Brain microvascular endothelial cell (primary cell): ENCODE measurements at regions not wholly inside any gene's neighbourhood (a gene's known extent, or its start where the extent isn't known, plus 50 kb on each side); places are given as distances from the start of the nearest gene placed in this dataset.
"Not testable (repeated sequence)": the region's sequence is repeated elsewhere in the genome, so short reads cannot be mapped to it uniquely, and the experiment has no call there.

Experiments used
- DNase-seq: peaks from one replicate; pipeline ENCODE4 v3.0.0-alpha.2; 2020
- H3K27ac ChIP-seq: fragments of 250-450 bp; sonication (Bioruptor Pico); 2 replicates; pipeline ENCODE4 v1.5.1; 2020; ENCODE audit warnings: mild to moderate bottlenecking, moderate library complexity
- H3K27me3 ChIP-seq: fragments of 250-450 bp; sonication (Bioruptor Pico); replicated peaks from 2 replicates; pipeline ENCODE4 v1.5.1; 2020; ENCODE audit warnings: mild to moderate bottlenecking
- H3K36me3 ChIP-seq: fragments of 250-450 bp; sonication (Bioruptor Pico); replicated peaks from 2 replicates; pipeline ENCODE4 v1.5.1; 2020; ENCODE audit warnings: mild to moderate bottlenecking
- H3K4me3 ChIP-seq: 2 replicates; pipeline ENCODE4 v1.5.1; 2011; ENCODE audit warnings: low read depth, mild to moderate bottlenecking, control low read depth, low read length, moderate library complexity
- CTCF ChIP-seq: IDR thresholded peaks from 2 replicates; pipeline ENCODE4 v1.5.1; 2011; ENCODE audit warnings: low read depth, mild to moderate bottlenecking, moderate library complexity, low read length, control low read depth, inconsistent platforms; ENCODE audit errors: missing control alignments
- in situ Hi-C: cut with HindIII; loops from 2 replicates; pipeline ENCODE4 v1.10.0; 2017; ENCODE audit warnings: low sequenced_read_pairs, low pct_ligation_motif_present

GRCh38 chr10:16049782-16050181 is 189.5 kb upstream of the MINDY3 start:
- no peak for TF ChIP-seq CTCF
- no peak overlapping the region for H3K4me3 ChIP-seq
- in situ Hi-C loops = no loop called here
- DNase-seq = no peak
- no peak overlapping the region for H3K27ac ChIP-seq
- H3K27me3 ChIP-seq = no peaks in the 10 kb centered on the region
- no peaks in the 10 kb centered on the region for H3K36me3 ChIP-seq

- no peak overlapping the region for H3K27ac ChIP-seq
- H3K36me3 ChIP-seq = no peaks in the 10 kb centered on the region
- in situ Hi-C loops = no loop called here
- no peak for DNase-seq
- TF ChIP-seq CTCF = no peak
- H3K4me3 ChIP-seq = no peak overlapping the region
- no peaks in the 10 kb centered on the region for H3K27me3 ChIP-seq
These were observed 203.0 kb upstream of the MINDY3 start for GRCh38 chr10:16063350-16063749.

- in situ Hi-C loops, H3K27me3 ChIP-seq, H3K27ac ChIP-seq: not testable (repeated sequence)
These were observed 223.2 kb upstream of the MINDY3 start for GRCh38 chr10:16083551-16083950.

GRCh38 chr10:16105082-16105481 is 244.8 kb upstream of the MINDY3 start:
- no peaks in the 10 kb centered on the region for H3K36me3 ChIP-seq
- DNase-seq = no peak
- no peak overlapping the region for H3K27ac ChIP-seq
- no peak overlapping the region for H3K4me3 ChIP-seq
- no peaks in the 10 kb centered on the region for H3K27me3 ChIP-seq
- TF ChIP-seq CTCF = no peak
- in situ Hi-C loops = no loop called here

More at GRCh38 chr10:16083551-16083950, 223.2 kb upstream of the MINDY3 start:
- DNase-seq, H3K4me3 ChIP-seq, H3K36me3 ChIP-seq: not testable (repeated sequence)

GRCh38 chr10:16116404-16117304 is 256.3 kb upstream of the MINDY3 start:
- Histone ChIP-seq H3K27ac (no peak overlapping the region), H3K4me3 (no peak overlapping the region), H3K27me3 (no peaks in the 10 kb centered on the region), H3K36me3 (no peaks in the 10 kb centered on the region)
- peak; percentile 42 for TF ChIP-seq CTCF
- DNase-seq = peak; percentile 4
- in situ Hi-C loops = no loop called here

- H3K4me3 ChIP-seq = no peak overlapping the region
- H3K36me3 ChIP-seq = no peaks in the 10 kb centered on the region
- in situ Hi-C loops = no loop called here
- no peak for TF ChIP-seq CTCF
- H3K27me3 ChIP-seq = no peaks in the 10 kb centered on the region
- no peak for DNase-seq
- no peak overlapping the region for H3K27ac ChIP-seq
These were observed 257.0 kb upstream of the MINDY3 start for GRCh38 chr10:16117305-16117695.
